Activated CD8-positive, alpha-beta memory T cell treated with anti-CD3 and anti-CD28 coated beads for 24 hours (primary cell): ENCODE measurements at regions not wholly inside any gene's neighbourhood (a gene's known extent, or its start where the extent isn't known, plus 50 kb on each side); places are given as distances from the start of the nearest gene placed in this dataset.

Source experiments
- DNase-seq: peaks from one replicate; pipeline ENCODE4 v3.0.0-alpha.2; 2020

GRCh38 chr9:80078826-80079225 lies 507.1 kb downstream of the TLE4 start:
- DNase-seq, result no peak

GRCh38 chr9:80077059-80077458 lies 505.3 kb downstream of the TLE4 start:
- no peak for DNase-seq

- DNase-seq, result no peak
Observed at GRCh38 chr9:80076162-80076561, 504.4 kb downstream of the TLE4 start.

GRCh38 chr9:80074439-80074838 lies 502.7 kb downstream of the TLE4 start:
- no peak for DNase-seq

- no peak for DNase-seq
Observed at GRCh38 chr9:80072451-80072850, 500.7 kb downstream of the TLE4 start.

GRCh38 chr9:80070071-80070742 lies 498.4 kb downstream of the TLE4 start:
- no peak for DNase-seq

GRCh38 chr9:80066931-80067330 lies 495.2 kb downstream of the TLE4 start:
- no peak for DNase-seq

GRCh38 chr9:80062567-80062966 lies 490.8 kb downstream of the TLE4 start:
- DNase-seq, result no peak

- DNase-seq, result no peak
Observed at GRCh38 chr9:80061940-80062339, 490.2 kb downstream of the TLE4 start.

- no peak for DNase-seq
Observed at GRCh38 chr9:80061096-80061495, 489.3 kb downstream of the TLE4 start.

- no peak for DNase-seq
Observed at GRCh38 chr9:80059979-80060378, 488.2 kb downstream of the TLE4 start.

GRCh38 chr9:80059191-80059590 lies 487.4 kb downstream of the TLE4 start:
- no peak for DNase-seq

- DNase-seq, result no peak
Observed at GRCh38 chr9:80052830-80053229, 481.1 kb downstream of the TLE4 start.

- DNase-seq, result no peak
Observed at GRCh38 chr9:80049096-80049782, 477.5 kb downstream of the TLE4 start.

GRCh38 chr9:80046481-80046880 lies 474.7 kb downstream of the TLE4 start:
- DNase-seq, result no peak

GRCh38 chr9:80041821-80042220 lies 470.1 kb downstream of the TLE4 start:
- DNase-seq, result no peak

- DNase-seq, result no peak
Observed at GRCh38 chr9:80040457-80040856, 468.7 kb downstream of the TLE4 start.

GRCh38 chr9:80030801-80031200 lies 459.0 kb downstream of the TLE4 start:
- DNase-seq, result no peak

GRCh38 chr9:80028501-80028900 lies 456.7 kb downstream of the TLE4 start:
- DNase-seq, result no peak

- no peak for DNase-seq
Observed at GRCh38 chr9:80025796-80026520, 454.2 kb downstream of the TLE4 start.

GRCh38 chr9:80025131-80025530 lies 453.4 kb downstream of the TLE4 start:
- no peak for DNase-seq

GRCh38 chr9:80020530-80020929 lies 448.8 kb downstream of the TLE4 start:
- no peak for DNase-seq

- no peak for DNase-seq
Observed at GRCh38 chr9:80020056-80020455, 448.3 kb downstream of the TLE4 start.

- no peak for DNase-seq
Observed at GRCh38 chr9:80013891-80014290, 442.1 kb downstream of the TLE4 start.
